Right hindlimb (tissue), 1 donor: ENCODE measurements at regions not wholly inside any gene's neighbourhood (a gene's known extent, or its start where the extent isn't known, plus 50 kb on each side); places are given as distances from the start of the nearest gene placed in this dataset.
"Not testable (repeated sequence)": the region's sequence is repeated elsewhere in the genome, so short reads cannot be mapped to it uniquely, and the experiment has no call there.

Source experiments
- DNase-seq: peaks from one replicate; pipeline ENCODE4 v3.0.0-alpha.2; 2018

DNA sequence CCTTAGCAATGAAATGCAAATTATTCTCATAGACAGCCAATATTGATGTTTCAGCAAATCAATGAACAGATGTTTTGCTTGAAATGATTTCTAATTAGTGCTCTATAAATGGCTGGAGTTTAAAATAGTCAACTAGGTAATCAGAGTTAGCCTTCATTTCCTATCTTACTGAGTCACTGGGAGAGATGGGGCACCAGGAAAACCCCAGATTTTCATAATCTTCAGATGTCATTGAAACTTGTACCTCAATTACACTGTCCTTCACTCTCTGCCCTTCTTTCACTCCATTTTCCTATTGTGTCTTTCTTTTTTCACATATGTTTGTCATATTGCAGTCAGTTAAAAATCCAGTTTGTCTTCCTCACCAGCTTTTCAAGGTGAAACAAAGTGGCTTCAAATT lies 92.7 kb downstream of the C12orf75 start:
- no peak for DNase-seq

DNA sequence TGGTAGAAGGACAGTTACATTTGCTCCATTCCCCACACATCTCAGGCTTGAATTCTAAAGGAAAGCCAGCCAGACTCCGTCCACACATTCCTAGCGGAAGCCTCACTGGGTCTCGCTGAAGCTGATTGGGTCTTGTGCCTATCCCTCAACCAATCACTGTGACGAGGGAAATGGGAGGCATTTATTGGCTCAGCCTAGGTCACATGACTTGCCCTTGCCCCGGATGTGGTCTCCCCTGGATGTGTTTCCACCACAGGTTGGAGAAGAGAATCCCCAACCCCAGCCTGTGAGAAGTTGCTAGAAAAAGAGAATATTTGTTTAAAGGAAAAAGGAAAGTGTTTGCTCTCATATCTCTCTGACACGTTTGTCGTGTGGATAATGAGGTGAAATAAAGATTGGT lies 93.4 kb downstream of the C12orf75 start:
- DNase-seq = no peak

- no peak for DNase-seq
These were observed 95.0 kb downstream of the C12orf75 start for GRCh38 chr12:105425254-105426174.

GRCh38 chr12:105426766-105427165 lies 96.3 kb downstream of the C12orf75 start:
- no peak for DNase-seq

- no peak for DNase-seq
These were observed 97.4 kb downstream of the C12orf75 start for GRCh38 chr12:105427883-105428282.

DNA sequence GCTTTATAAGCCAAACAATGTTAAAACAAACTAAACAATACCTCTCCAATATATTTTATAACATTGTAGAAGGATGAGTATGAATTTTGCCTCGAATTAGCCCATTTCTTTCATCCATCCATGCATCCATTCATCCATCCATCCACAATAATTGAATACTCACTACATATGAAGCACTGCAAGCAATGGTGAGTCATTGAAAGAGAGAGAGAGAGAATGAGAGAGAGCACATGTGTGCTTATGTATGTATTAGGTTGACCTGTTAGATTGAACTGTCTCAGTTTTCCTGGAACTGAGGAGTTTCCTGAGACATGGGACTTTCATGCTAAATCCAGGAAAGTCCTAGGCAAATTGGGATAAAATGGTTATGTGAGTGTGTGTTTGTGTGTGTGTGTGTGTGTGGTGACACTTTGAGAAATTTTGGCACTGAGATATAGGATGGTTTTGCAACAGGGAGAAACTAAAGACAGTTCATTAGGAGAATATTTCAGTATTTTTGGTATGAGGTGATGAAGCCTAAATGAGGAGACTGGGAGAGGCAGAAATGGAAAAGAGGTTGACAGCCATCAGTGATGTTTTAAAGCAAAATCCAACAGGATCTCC lies 98.4 kb downstream of the C12orf75 start:
- DNase-seq = no peak

GRCh38 chr12:105429511-105429910 lies 99.0 kb downstream of the C12orf75 start:
- DNase-seq = no peak

DNA sequence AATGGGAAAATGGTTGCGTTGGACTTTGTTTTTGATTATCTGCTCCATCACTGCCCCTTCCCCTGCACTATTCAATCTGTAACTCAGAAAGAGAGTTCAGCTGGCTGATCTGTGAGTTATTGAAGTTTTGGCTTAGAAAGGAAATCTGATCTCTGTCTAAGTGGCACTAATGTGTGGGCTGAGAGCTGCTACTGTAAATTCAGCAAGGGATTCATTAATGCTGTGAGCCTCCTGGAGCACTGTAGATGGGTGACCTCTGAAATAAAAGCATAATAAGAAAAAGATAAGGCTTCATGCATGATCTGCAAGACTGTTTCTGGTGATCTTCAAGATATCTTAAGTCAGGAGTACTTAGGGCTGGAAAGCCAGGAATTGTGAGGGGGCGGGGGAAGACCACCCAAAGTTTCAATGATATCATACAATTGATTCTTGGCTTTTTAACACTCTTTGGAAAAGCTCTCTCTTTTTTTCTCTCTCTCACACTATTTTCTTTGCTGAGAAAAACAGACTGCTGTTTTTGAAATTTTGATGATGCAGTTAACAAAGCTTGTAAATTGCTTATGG lies 101.1 kb downstream of the C12orf75 start:
- no peak for DNase-seq

- DNase-seq = no peak
These were observed 103.3 kb downstream of the C12orf75 start for GRCh38 chr12:105433804-105434203.

GRCh38 chr12:105436636-105437035 lies 106.1 kb downstream of the C12orf75 start:
- DNase-seq = no peak

GRCh38 chr12:105440037-105440664 lies 109.7 kb downstream of the C12orf75 start:
- no peak for DNase-seq

- DNase-seq = no peak
These were observed 113.5 kb downstream of the C12orf75 start for GRCh38 chr12:105443802-105444652.

DNA sequence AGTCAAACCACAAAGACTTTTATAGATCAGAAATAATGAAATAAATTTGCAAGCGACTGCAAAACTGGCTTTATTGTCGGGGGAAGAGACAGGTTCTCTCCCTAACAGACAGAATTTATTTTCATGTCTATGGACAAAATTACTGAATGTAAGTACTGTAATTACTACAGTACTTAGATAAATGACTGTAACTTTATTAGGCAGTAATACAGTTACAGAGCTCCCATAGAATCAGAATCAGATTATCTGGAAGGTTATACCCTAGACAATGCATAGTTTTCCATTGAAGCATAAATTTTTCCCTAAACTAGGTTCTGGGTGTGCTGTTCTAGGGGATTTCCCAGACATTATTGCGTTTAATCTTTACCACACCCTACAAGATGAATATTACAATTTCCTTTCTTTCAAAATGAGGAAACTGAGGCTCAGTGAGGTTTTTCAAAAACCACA lies 114.2 kb downstream of the C12orf75 start:
- no peak for DNase-seq

- DNase-seq = no peak
These were observed 114.8 kb downstream of the C12orf75 start for GRCh38 chr12:105445249-105445648.

DNA sequence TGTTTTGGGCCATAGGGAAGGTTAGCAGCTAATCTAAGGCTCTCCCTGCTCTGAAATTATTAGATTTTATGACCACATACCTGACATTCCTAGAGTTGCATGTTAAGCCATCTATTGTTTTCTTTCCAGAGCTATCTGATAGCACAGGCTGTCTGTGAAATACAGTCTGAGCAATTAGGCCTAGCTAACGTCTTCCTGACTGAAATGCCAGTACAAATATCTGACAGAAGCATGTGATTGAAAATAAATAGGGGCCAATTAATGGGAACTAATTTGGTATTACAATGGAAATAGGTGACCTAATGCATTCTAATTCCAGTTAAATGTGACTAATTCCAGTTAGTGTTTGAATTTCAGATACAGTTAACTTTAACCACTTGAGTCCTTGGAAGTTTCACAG lies 115.2 kb downstream of the C12orf75 start:
- no peak for DNase-seq

DNA sequence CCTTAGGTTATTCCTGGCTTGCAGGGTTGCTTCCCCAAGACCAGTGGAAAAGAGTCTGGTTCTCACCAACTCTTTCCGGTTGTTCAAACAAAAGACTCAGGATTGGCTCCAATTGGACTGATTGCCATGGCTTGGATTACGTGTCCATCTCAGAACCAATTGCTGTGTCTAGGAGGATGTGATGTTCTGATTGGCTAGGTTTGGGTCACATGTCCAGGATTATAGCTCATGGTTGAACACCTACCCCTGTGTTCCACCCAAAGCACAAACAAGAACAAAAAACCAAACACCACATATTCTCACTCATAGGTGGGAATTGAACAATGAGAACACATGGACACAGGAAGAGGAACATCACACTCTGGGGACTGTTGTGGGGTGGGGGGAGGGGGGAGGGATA lies 116.0 kb downstream of the C12orf75 start:
- not testable (repeated sequence) for DNase-seq

- DNase-seq = no peak
These were observed 118.9 kb downstream of the C12orf75 start for GRCh38 chr12:105449431-105449830.

GRCh38 chr12:105451211-105451610 lies 120.7 kb downstream of the C12orf75 start:
- DNase-seq = no peak

GRCh38 chr12:105451798-105452197 lies 121.3 kb downstream of the C12orf75 start:
- no peak for DNase-seq

GRCh38 chr12:105453316-105453715 lies 122.8 kb downstream of the C12orf75 start:
- DNase-seq = no peak

DNA sequence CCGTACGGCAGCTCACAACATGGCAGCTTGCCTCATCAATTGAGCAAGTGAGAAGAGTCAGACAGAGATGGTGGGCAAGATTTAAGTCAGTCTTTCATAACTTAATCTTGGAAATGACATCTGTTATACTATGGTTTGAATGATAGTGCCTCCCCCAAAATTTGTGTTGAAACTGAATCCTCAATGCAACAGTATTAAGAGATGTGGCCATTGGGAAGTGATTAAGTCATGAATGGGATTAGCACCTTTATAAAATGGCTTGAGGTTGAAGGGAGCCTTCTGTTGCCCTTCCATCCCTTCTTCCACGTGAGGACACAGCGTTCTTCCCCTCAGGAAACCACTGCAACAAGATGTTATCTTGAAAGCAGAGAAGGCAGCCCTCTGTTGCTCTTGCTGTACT lies 124.2 kb downstream of the C12orf75 start:
- DNase-seq = no peak

DNA sequence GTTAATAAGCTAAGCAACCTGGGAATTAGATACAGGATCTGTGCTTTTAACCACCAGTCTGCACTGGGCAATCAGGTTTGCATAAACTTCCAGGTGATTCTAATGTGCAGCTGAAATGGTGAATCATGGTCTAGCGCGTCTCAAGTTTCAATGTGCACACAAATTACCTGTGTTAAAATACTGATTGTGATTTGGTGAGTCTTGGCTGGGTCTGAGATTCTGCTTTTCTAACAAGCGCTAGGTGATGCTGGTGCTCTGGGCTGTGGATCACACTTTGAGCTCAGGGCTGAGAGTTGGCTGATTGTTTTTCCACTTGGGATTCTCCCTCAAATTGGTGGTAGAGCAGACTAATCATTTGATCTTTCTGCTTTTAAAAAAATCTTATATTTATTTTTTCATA lies 124.8 kb downstream of the C12orf75 start:
- DNase-seq = no peak
